GM23338 (cell line): ENCODE measurements at regions not wholly inside any gene's neighbourhood (a gene's known extent, or its start where the extent isn't known, plus 50 kb on each side); places are given as distances from the start of the nearest gene placed in this dataset.

ENCODE experiments used
- ATAC-seq: fragments of 200-7000 bp; cut with Tn5 transposase; 3 replicates; pipeline ENCODE4 v1.9.1; 2020
- DNase-seq: peaks from one replicate; pipeline ENCODE4 v3.0.0-alpha.2; 2015; ENCODE audit warnings: low spot score
- H2AFZ ChIP-seq: fragments of 200-600 bp; sonication (generic); 2 replicates; pipeline ENCODE4 v1.8.0; 2016; ENCODE audit warnings: antibody characterized with exemption, mild to moderate bottlenecking, moderate library complexity
- H3F3A ChIP-seq: fragments of 200-600 bp; sonication (generic); replicated peaks from 2 replicates; pipeline ENCODE4 v1.8.0; 2017; ENCODE audit warnings: antibody characterized with exemption, mixed run types, low read depth
- H3K27ac ChIP-seq: fragments of 200-600 bp; sonication (generic); 2 replicates; pipeline ENCODE4 v1.6.1; 2016; ENCODE audit warnings: low read depth
- H3K27me3 ChIP-seq: fragments of 200-600 bp; sonication (generic); 2 replicates; pipeline ENCODE4 v1.8.0; 2016; ENCODE audit warnings: mild to moderate bottlenecking, mixed run types, moderate library complexity; ENCODE audit not compliant: insufficient read depth
- H3K36me3 ChIP-seq: fragments of 200-600 bp; sonication (generic); 2 replicates; pipeline ENCODE4 v1.8.0; 2016; ENCODE audit warnings: mild to moderate bottlenecking; ENCODE audit not compliant: insufficient read depth
- H3K4me1 ChIP-seq: fragments of 200-600 bp; sonication (generic); 2 replicates; pipeline ENCODE4 v1.8.0; 2016; ENCODE audit warnings: mild to moderate bottlenecking, moderate library complexity; ENCODE audit not compliant: insufficient read depth
- H3K4me2 ChIP-seq: fragments of 200-600 bp; sonication (generic); 2 replicates; pipeline ENCODE4 v1.7.1; 2017; ENCODE audit warnings: mixed run types
- H3K4me3 ChIP-seq: fragments of 200-600 bp; sonication (generic); 2 replicates; pipeline ENCODE4 v1.6.1; 2016; ENCODE audit warnings: mixed run types
- H3K79me2 ChIP-seq: fragments of 200-600 bp; sonication (generic); replicated peaks from 2 replicates; pipeline ENCODE4 v1.8.0; 2017; ENCODE audit warnings: mild to moderate bottlenecking; ENCODE audit not compliant: insufficient read depth
- H3K9me2 ChIP-seq: fragments of 200-600 bp; sonication (generic); 2 replicates; pipeline ENCODE4 v1.8.0; 2017; ENCODE audit not compliant: insufficient read depth
- H4K20me1 ChIP-seq: fragments of 200-600 bp; sonication (generic); replicated peaks from 2 replicates; pipeline ENCODE4 v1.8.0; 2017; ENCODE audit warnings: mild to moderate bottlenecking; ENCODE audit not compliant: insufficient read depth
- H3K27ac Mint-ChIP-seq: 2 replicates; pipeline ENCODE4 v1.8.0; 2020; ENCODE audit warnings: inconsistent platforms, mild to moderate bottlenecking, moderate library complexity, mixed read lengths
- H3K27me3 Mint-ChIP-seq: 3 replicates; pipeline ENCODE4 v1.8.0; 2022; ENCODE audit warnings: low read depth, mild to moderate bottlenecking, moderate library complexity, mixed read lengths, inconsistent platforms; ENCODE audit not compliant: insufficient read depth, poor library complexity
- H3K36me3 Mint-ChIP-seq: 3 replicates; pipeline ENCODE4 v1.8.0; 2021; ENCODE audit warnings: low read depth, mild to moderate bottlenecking, inconsistent platforms, moderate library complexity, mixed read lengths
- H3K4me1 Mint-ChIP-seq: 3 replicates; pipeline ENCODE4 v1.8.0; 2020; ENCODE audit warnings: mild to moderate bottlenecking, inconsistent platforms, mixed read lengths
- H3K4me3 Mint-ChIP-seq: 3 replicates; pipeline ENCODE4 v1.8.0; 2021; ENCODE audit warnings: moderate library complexity, mild to moderate bottlenecking, inconsistent platforms, mixed read lengths
- H3K9me3 Mint-ChIP-seq: 3 replicates; pipeline ENCODE4 v1.8.0; 2020; ENCODE audit warnings: moderate library complexity, mild to moderate bottlenecking, inconsistent platforms, mixed read lengths
- CREB1 ChIP-seq: fragments of 250-450 bp; sonication (Bioruptor Pico); IDR thresholded peaks from 2 replicates; pipeline ENCODE4 v1.5.0; 2020; ENCODE audit warnings: low read depth, mild to moderate bottlenecking, moderate library complexity
- EZH2 ChIP-seq: fragments of 200-600 bp; sonication (generic); IDR thresholded peaks from one replicate; pipeline ENCODE4 v1.8.0; 2017; ENCODE audit warnings: antibody characterized with exemption, mild to moderate bottlenecking, low read depth; ENCODE audit not compliant: unreplicated experiment
- EZH2phosphoT487 ChIP-seq: fragments of 200-600 bp; sonication (generic); IDR thresholded peaks from one replicate; pipeline ENCODE4 v1.8.1; 2018; ENCODE audit warnings: antibody characterized with exemption; ENCODE audit not compliant: unreplicated experiment
- JUNB ChIP-seq: IDR thresholded peaks from one replicate; pipeline ENCODE4 v1.6.1; 2016; ENCODE audit warnings: antibody characterized with exemption; ENCODE audit not compliant: unreplicated experiment
- NANOG ChIP-seq: IDR thresholded peaks from 2 replicates; pipeline ENCODE4 v1.6.1; 2016; ENCODE audit warnings: antibody characterized with exemption, borderline replicate concordance
- POLR2AphosphoS5 ChIP-seq: IDR thresholded peaks from 2 replicates; pipeline ENCODE4 v1.6.1; 2016; ENCODE audit warnings: antibody characterized with exemption, low read depth
- STAT1 ChIP-seq: IDR thresholded peaks from one replicate; pipeline ENCODE4 v1.6.1; 2016; ENCODE audit warnings: antibody characterized with exemption; ENCODE audit not compliant: unreplicated experiment
- ZNF114 ChIP-seq: fragments of 250-450 bp; sonication (Bioruptor Pico); IDR thresholded peaks from 2 replicates; pipeline ENCODE4 v1.5.0; 2020; ENCODE audit warnings: mild to moderate bottlenecking, moderate library complexity
- ZNF331 ChIP-seq: fragments of 250-450 bp; sonication (Bioruptor Pico); IDR thresholded peaks from 2 replicates; pipeline ENCODE4 v1.5.0; 2020; ENCODE audit warnings: low read depth, mild to moderate bottlenecking, moderate library complexity
- TF ChIP-seq, protein P1 (sequence below): IDR thresholded peaks from 2 replicates; pipeline ENCODE4 v1.6.1; 2016; ENCODE audit warnings: antibody characterized with exemption
- TF ChIP-seq, protein P2 (sequence below): fragments of 250-450 bp; sonication (Bioruptor Pico); IDR thresholded peaks from 2 replicates; pipeline ENCODE4 v1.5.0; 2020; ENCODE audit warnings: mild to moderate bottlenecking, moderate library complexity
- TF ChIP-seq, protein P3 (sequence below), 2 experiments: fragments of 200-600 bp in 1 of 2; sonication (generic) in 1 of 2; conservative IDR thresholded peaks; 2 replicates each; pipeline versions ENCODE4 v1.5.1 to v1.6.1; 2016 to 2017; ENCODE audit warnings: antibody characterized with exemption in 2 of 2, low read depth in 2 of 2, mild to moderate bottlenecking in 2 of 2, moderate library complexity in 1 of 2
- TF ChIP-seq, protein P4 (sequence below): IDR thresholded peaks from one replicate; pipeline ENCODE4 v1.6.1; 2018; ENCODE audit warnings: antibody characterized with exemption; ENCODE audit not compliant: unreplicated experiment

DNA sequence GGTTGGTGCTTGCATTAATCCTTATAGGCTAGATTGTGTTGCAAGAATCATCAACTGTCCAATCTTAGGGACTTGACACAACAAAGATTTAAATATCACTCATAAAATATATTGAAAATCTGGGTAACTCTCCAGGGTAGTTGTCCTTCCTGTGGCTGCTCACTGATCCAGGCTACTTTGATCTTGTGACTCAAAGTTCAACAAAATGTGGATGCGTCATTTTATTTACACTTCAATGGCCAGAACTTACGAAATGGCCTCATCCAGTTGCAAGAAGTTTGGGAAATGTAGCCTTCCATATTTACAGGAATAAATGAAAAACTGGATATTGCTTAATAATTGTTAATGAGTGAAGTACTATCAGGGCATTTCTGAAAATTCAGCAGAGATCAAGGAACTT is 235.5 kb upstream of the ACTBL2 start:
- Mint-ChIP-seq H3K27ac (peak overlapping the region; percentile 79; the same call in 1 of the 2 replicates), H3K4me3 (no peak overlapping the region), H3K9me3 (peaks cover 9% of the 10 kb centered on the region; the same call in 2 of the 3 replicates), H3K27me3 (peaks cover 3% of the 10 kb centered on the region), H3K4me1 (peaks cover 9% of the 10 kb centered on the region; the same call in 2 of the 3 replicates), H3K36me3 (peaks cover 3% of the 10 kb centered on the region; the same call in 1 of the 3 replicates)
- Histone ChIP-seq H3K4me3 (no peak overlapping the region), H4K20me1 (no peaks in the 10 kb centered on the region), H3K79me2 (no peaks in the 10 kb centered on the region), H3F3A (no peaks in the 10 kb centered on the region), H3K27ac (no peak overlapping the region), H3K36me3 (no peaks in the 10 kb centered on the region), H3K27me3 (no peaks in the 10 kb centered on the region), H3K4me2 (no peak overlapping the region), H3K9me2 (0 out of 2 replicates have a peak, but pooled peaks cover 6% of the 10 kb centered on the region), H2AFZ (no peak overlapping the region), H3K4me1 (peaks cover 4% of the 10 kb centered on the region; the same call in 1 of the 2 replicates)
- TF ChIP-seq, protein P1, sequence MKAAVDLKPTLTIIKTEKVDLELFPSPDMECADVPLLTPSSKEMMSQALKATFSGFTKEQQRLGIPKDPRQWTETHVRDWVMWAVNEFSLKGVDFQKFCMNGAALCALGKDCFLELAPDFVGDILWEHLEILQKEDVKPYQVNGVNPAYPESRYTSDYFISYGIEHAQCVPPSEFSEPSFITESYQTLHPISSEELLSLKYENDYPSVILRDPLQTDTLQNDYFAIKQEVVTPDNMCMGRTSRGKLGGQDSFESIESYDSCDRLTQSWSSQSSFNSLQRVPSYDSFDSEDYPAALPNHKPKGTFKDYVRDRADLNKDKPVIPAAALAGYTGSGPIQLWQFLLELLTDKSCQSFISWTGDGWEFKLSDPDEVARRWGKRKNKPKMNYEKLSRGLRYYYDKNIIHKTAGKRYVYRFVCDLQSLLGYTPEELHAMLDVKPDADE, result no peak
- no peak for TF ChIP-seq EZH2
- TF ChIP-seq CREB1 (CRISPR knock-in tag), result no peak
- no peak for TF ChIP-seq NANOG
- no peak for TF ChIP-seq EZH2phosphoT487
- no peak for TF ChIP-seq STAT1
- TF ChIP-seq, protein P2, sequence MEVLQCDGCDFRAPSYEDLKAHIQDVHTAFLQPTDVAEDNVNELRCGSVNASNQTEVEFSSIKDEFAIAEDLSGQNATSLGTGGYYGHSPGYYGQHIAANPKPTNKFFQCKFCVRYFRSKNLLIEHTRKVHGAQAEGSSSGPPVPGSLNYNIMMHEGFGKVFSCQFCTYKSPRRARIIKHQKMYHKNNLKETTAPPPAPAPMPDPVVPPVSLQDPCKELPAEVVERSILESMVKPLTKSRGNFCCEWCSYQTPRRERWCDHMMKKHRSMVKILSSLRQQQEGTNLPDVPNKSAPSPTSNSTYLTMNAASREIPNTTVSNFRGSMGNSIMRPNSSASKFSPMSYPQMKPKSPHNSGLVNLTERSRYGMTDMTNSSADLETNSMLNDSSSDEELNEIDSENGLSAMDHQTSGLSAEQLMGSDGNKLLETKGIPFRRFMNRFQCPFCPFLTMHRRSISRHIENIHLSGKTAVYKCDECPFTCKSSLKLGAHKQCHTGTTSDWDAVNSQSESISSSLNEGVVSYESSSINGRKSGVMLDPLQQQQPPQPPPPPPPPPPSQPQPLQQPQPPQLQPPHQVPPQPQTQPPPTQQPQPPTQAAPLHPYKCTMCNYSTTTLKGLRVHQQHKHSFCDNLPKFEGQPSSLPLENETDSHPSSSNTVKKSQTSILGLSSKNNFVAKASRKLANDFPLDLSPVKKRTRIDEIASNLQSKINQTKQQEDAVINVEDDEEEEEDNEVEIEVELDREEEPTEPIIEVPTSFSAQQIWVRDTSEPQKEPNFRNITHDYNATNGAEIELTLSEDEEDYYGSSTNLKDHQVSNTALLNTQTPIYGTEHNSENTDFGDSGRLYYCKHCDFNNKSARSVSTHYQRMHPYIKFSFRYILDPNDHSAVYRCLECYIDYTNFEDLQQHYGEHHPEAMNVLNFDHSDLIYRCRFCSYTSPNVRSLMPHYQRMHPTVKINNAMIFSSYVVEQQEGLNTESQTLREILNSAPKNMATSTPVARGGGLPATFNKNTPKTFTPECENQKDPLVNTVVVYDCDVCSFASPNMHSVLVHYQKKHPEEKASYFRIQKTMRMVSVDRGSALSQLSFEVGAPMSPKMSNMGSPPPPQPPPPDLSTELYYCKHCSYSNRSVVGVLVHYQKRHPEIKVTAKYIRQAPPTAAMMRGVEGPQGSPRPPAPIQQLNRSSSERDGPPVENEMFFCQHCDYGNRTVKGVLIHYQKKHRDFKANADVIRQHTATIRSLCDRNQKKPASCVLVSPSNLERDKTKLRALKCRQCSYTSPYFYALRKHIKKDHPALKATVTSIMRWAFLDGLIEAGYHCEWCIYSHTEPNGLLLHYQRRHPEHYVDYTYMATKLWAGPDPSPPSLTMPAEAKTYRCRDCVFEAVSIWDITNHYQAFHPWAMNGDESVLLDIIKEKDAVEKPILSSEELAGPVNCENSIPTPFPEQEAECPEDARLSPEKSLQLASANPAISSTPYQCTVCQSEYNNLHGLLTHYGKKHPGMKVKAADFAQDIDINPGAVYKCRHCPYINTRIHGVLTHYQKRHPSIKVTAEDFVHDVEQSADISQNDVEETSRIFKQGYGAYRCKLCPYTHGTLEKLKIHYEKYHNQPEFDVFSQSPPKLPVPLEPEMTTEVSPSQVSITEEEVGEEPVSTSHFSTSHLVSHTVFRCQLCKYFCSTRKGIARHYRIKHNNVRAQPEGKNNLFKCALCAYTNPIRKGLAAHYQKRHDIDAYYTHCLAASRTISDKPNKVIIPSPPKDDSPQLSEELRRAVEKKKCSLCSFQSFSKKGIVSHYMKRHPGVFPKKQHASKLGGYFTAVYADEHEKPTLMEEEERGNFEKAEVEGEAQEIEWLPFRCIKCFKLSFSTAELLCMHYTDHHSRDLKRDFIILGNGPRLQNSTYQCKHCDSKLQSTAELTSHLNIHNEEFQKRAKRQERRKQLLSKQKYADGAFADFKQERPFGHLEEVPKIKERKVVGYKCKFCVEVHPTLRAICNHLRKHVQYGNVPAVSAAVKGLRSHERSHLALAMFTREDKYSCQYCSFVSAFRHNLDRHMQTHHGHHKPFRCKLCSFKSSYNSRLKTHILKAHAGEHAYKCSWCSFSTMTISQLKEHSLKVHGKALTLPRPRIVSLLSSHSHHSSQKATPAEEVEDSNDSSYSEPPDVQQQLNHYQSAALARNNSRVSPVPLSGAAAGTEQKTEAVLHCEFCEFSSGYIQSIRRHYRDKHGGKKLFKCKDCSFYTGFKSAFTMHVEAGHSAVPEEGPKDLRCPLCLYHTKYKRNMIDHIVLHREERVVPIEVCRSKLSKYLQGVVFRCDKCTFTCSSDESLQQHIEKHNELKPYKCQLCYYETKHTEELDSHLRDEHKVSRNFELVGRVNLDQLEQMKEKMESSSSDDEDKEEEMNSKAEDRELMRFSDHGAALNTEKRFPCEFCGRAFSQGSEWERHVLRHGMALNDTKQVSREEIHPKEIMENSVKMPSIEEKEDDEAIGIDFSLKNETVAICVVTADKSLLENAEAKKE (CRISPR knock-in tag), result no peak
- no peak for TF ChIP-seq POLR2AphosphoS5
- TF ChIP-seq, protein P3, sequence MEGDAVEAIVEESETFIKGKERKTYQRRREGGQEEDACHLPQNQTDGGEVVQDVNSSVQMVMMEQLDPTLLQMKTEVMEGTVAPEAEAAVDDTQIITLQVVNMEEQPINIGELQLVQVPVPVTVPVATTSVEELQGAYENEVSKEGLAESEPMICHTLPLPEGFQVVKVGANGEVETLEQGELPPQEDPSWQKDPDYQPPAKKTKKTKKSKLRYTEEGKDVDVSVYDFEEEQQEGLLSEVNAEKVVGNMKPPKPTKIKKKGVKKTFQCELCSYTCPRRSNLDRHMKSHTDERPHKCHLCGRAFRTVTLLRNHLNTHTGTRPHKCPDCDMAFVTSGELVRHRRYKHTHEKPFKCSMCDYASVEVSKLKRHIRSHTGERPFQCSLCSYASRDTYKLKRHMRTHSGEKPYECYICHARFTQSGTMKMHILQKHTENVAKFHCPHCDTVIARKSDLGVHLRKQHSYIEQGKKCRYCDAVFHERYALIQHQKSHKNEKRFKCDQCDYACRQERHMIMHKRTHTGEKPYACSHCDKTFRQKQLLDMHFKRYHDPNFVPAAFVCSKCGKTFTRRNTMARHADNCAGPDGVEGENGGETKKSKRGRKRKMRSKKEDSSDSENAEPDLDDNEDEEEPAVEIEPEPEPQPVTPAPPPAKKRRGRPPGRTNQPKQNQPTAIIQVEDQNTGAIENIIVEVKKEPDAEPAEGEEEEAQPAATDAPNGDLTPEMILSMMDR (conservative IDR thresholded peaks at IDR 0.05; ENCODE audit: low read depth in 2 of 2), result no peak
- no peak for TF ChIP-seq ZNF331 (CRISPR knock-in tag)
- TF ChIP-seq, protein P4, sequence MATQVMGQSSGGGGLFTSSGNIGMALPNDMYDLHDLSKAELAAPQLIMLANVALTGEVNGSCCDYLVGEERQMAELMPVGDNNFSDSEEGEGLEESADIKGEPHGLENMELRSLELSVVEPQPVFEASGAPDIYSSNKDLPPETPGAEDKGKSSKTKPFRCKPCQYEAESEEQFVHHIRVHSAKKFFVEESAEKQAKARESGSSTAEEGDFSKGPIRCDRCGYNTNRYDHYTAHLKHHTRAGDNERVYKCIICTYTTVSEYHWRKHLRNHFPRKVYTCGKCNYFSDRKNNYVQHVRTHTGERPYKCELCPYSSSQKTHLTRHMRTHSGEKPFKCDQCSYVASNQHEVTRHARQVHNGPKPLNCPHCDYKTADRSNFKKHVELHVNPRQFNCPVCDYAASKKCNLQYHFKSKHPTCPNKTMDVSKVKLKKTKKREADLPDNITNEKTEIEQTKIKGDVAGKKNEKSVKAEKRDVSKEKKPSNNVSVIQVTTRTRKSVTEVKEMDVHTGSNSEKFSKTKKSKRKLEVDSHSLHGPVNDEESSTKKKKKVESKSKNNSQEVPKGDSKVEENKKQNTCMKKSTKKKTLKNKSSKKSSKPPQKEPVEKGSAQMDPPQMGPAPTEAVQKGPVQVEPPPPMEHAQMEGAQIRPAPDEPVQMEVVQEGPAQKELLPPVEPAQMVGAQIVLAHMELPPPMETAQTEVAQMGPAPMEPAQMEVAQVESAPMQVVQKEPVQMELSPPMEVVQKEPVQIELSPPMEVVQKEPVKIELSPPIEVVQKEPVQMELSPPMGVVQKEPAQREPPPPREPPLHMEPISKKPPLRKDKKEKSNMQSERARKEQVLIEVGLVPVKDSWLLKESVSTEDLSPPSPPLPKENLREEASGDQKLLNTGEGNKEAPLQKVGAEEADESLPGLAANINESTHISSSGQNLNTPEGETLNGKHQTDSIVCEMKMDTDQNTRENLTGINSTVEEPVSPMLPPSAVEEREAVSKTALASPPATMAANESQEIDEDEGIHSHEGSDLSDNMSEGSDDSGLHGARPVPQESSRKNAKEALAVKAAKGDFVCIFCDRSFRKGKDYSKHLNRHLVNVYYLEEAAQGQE, result no peak
- no peak for TF ChIP-seq JUNB
- TF ChIP-seq ZNF114 (CRISPR knock-in tag), result no peak
- ATAC-seq (no peak), DNase-seq (no peak)
